ENCODE measurements at regions not wholly inside any gene's neighbourhood (a gene's known extent, or its start where the extent isn't known, plus 50 kb on each side); places are given as distances from the start of the nearest gene placed in this dataset.

DNA sequence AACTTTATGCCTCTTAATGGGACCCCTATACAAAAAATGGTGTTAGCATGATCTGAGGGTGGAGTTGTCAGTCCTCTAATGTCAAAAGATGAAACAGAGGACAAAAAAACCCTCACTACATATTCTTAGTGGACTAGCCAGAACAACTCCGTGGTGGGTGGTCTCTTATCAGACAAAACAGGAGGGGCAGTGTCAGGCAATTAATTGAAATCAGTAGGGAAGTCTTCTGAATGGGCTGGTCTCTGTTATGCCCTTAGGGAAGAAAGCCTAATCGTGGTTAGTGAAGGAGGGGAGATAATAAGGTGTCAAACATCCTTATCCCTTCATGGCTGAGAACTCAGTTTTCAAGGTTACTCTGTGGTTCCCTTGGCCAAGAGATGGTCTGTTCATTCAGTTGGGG is 909.4 kb downstream of the GRID1 start:
- TF ChIP-seq EZH2 (IDR thresholded peaks at IDR 0.05; ENCODE audit: low read length, missing control alignments) (no peak), CTCF (conservative IDR thresholded peaks at IDR 0.05 in 1 of 2, IDR thresholded peaks at IDR 0.05 in 1 of 2; ENCODE audit: low read depth in 1 of 2, low read length in 2 of 2) (no peak)

Data from fibroblast of lung (primary cell).